DOHH2 (cell line): ENCODE measurements at regions not wholly inside any gene's neighbourhood (a gene's known extent, or its start where the extent isn't known, plus 50 kb on each side); places are given as distances from the start of the nearest gene placed in this dataset.

Experiments
- H3F3A ChIP-seq: fragments of 200-600 bp; sonication (generic), shearing (Covaris generic); 2 replicates; pipeline ENCODE4 v1.6.0; 2016; ENCODE audit warnings: antibody characterized with exemption, mild to moderate bottlenecking; ENCODE audit not compliant: control insufficient read depth, insufficient read depth
- H3K27ac ChIP-seq: fragments of 200-600 bp; sonication (generic); 2 replicates; pipeline ENCODE4 v1.5.1; 2014; ENCODE audit warnings: low read depth, mild to moderate bottlenecking, low read length, moderate library complexity
- H3K27me3 ChIP-seq: fragments of 200-600 bp; sonication (generic); 2 replicates; pipeline ENCODE4 v1.6.1; 2014; ENCODE audit warnings: mild to moderate bottlenecking, low read length, mixed read lengths; ENCODE audit not compliant: control insufficient read depth
- H3K36me3 ChIP-seq: fragments of 200-600 bp; sonication (generic); 2 replicates; pipeline ENCODE4 v1.6.1; 2014; ENCODE audit warnings: mild to moderate bottlenecking, low read length, moderate library complexity, mixed read lengths; ENCODE audit not compliant: control insufficient read depth
- H3K4me1 ChIP-seq: fragments of 200-600 bp; sonication (generic); 2 replicates; pipeline ENCODE4 v1.6.1; 2014; ENCODE audit warnings: mild to moderate bottlenecking, low read length, mixed read lengths; ENCODE audit not compliant: control insufficient read depth
- H3K4me2 ChIP-seq: fragments of 200-600 bp; sonication (generic); 2 replicates; pipeline ENCODE4 v1.6.0; 2014; ENCODE audit warnings: mild to moderate bottlenecking, low read length, moderate library complexity
- H3K4me3 ChIP-seq: fragments of 200-600 bp; sonication (generic); 2 replicates; pipeline ENCODE4 v1.5.1; 2014; ENCODE audit warnings: mild to moderate bottlenecking, low read length, mixed read lengths
- H3K79me2 ChIP-seq: fragments of 200-600 bp; sonication (generic); 2 replicates; pipeline ENCODE4 v1.6.1; 2014; ENCODE audit warnings: mild to moderate bottlenecking, low read length, mixed read lengths; ENCODE audit not compliant: control insufficient read depth
- H3K9me2 ChIP-seq: fragments of 200-600 bp; sonication (generic); replicated peaks from 2 replicates; pipeline ENCODE4 v1.6.1; 2014; ENCODE audit warnings: mild to moderate bottlenecking, low read length, mixed read lengths; ENCODE audit not compliant: control insufficient read depth
- H3K9me3 ChIP-seq: fragments of 200-600 bp; sonication (generic); 2 replicates; pipeline ENCODE4 v1.6.1; 2014; ENCODE audit warnings: antibody characterized with exemption, low read length, mixed read lengths; ENCODE audit not compliant: control insufficient read depth, insufficient read depth
- H4K20me1 ChIP-seq: fragments of 200-600 bp; sonication (generic); 2 replicates; pipeline ENCODE4 v1.6.0; 2014; ENCODE audit warnings: low read depth, mild to moderate bottlenecking, antibody characterized with exemption, low read length, moderate library complexity; ENCODE audit not compliant: control insufficient read depth, insufficient read depth
- EZH2phosphoT487 ChIP-seq: fragments of 200-600 bp; sonication (generic); IDR thresholded peaks from 2 replicates; pipeline ENCODE4 v1.6.1; 2017; ENCODE audit warnings: borderline replicate concordance, mild to moderate bottlenecking, antibody characterized with exemption, low read length, moderate library complexity, mixed read lengths
- TF ChIP-seq, protein P1 (sequence below): fragments of 200-600 bp; sonication (generic); IDR thresholded peaks from one replicate; pipeline ENCODE4 v1.5.1; 2014; ENCODE audit warnings: antibody characterized with exemption, mild to moderate bottlenecking, low read depth, low read length; ENCODE audit not compliant: poor library complexity, severe bottlenecking

DNA sequence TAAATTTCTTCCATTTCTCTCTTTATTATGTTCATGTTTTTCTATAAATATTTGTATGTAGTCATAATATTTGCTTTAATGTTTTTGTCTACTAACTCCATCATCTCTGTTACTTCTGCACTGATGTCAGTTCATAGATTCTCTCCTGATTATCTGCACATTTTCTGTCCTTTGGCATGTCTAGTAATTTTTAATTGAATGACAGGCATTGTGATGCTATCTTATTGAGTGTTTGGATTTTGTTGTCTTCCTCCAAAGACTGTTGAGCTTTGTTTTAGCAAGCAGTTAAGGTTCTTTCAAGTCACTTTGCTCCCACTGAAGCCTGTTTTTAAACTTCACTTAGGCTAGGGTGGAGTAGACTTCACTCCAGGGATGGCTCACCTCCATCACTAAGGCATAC lies 276.8 kb downstream of the DLEU7 start:
- H3K36me3 ChIP-seq: no peaks in the 10 kb centered on the region

DNA sequence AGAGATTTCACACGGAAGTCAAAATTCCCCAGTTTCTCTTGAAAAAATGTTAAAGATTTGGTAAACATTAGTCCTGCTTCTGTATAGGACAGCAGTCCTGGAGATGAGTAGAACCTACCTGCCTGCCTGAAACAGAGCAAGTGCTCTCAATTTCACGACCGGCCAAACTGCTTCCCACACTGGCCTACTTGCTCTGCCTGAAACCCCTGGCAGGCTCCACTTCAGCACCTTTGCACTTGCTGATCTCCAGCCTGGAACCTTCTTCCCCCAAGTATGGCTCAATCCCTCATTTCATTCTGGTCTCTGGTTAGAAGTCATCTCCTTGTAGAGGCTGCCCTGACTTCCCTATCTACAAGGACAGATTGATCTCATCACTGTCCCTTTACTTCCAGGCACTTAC lies 271.4 kb downstream of the DLEU7 start:
- Histone ChIP-seq H3K79me2 (no peaks in the 10 kb centered on the region), H3K27ac (no peak overlapping the region), H3K4me2 (no peak overlapping the region), H3F3A (no peaks in the 10 kb centered on the region), H4K20me1 (no peaks in the 10 kb centered on the region), H3K4me1 (peaks cover 14% of the 10 kb centered on the region), H3K4me3 (no peak overlapping the region), H3K9me3 (peaks cover 3% of the 10 kb centered on the region; the same call in 1 of the 2 replicates), H3K36me3 (no peaks in the 10 kb centered on the region), H3K27me3 (no peaks in the 10 kb centered on the region), H3K9me2 (no peaks in the 10 kb centered on the region)
- TF ChIP-seq, protein P1, sequence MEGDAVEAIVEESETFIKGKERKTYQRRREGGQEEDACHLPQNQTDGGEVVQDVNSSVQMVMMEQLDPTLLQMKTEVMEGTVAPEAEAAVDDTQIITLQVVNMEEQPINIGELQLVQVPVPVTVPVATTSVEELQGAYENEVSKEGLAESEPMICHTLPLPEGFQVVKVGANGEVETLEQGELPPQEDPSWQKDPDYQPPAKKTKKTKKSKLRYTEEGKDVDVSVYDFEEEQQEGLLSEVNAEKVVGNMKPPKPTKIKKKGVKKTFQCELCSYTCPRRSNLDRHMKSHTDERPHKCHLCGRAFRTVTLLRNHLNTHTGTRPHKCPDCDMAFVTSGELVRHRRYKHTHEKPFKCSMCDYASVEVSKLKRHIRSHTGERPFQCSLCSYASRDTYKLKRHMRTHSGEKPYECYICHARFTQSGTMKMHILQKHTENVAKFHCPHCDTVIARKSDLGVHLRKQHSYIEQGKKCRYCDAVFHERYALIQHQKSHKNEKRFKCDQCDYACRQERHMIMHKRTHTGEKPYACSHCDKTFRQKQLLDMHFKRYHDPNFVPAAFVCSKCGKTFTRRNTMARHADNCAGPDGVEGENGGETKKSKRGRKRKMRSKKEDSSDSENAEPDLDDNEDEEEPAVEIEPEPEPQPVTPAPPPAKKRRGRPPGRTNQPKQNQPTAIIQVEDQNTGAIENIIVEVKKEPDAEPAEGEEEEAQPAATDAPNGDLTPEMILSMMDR: no peak
- no peak for TF ChIP-seq EZH2phosphoT487

More for the DNA sequence above, 276.8 kb downstream of the DLEU7 start:
- H3K4me2 ChIP-seq: no peak overlapping the region
- H4K20me1 ChIP-seq: no peaks in the 10 kb centered on the region
- H3K4me3 ChIP-seq: no peak overlapping the region
- H3K27me3 ChIP-seq: no peaks in the 10 kb centered on the region
- H3K9me2 ChIP-seq: no peaks in the 10 kb centered on the region
- H3F3A ChIP-seq: no peaks in the 10 kb centered on the region
- TF ChIP-seq, protein P1: no peak
- TF ChIP-seq EZH2phosphoT487: no peak
- no peaks in the 10 kb centered on the region for H3K4me1 ChIP-seq
- H3K27ac ChIP-seq: no peak overlapping the region
- no peaks in the 10 kb centered on the region for H3K79me2 ChIP-seq
- H3K9me3 ChIP-seq: peaks cover 6% of the 10 kb centered on the region; the same call in 1 of the 2 replicates

DNA sequence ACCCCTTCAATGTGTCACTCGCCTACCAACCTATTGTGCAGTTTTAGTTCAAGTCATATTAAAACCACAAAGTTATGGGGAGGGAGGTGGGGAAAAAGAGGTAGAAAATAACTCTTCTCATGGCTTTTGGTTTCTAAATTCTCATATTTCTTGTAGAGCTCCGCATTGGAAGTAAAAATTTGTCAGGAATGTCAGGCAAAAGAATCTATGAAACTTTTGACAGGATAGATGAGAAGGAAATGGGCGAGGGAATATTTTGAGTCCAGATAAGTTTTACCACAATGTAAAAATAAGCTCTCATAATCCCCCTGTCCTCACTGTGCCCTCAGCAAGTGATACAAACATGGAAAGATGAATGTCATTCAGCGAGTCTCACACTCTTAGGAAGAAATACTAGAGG lies 270.4 kb downstream of the DLEU7 start:
- Histone ChIP-seq H3K9me3 (peaks cover 3% of the 10 kb centered on the region; the same call in 1 of the 2 replicates), H3K4me3 (no peak overlapping the region), H3F3A (no peaks in the 10 kb centered on the region), H3K36me3 (no peaks in the 10 kb centered on the region), H3K4me1 (peaks cover 14% of the 10 kb centered on the region), H3K4me2 (no peak overlapping the region), H3K27me3 (no peaks in the 10 kb centered on the region), H4K20me1 (no peaks in the 10 kb centered on the region), H3K9me2 (no peaks in the 10 kb centered on the region), H3K79me2 (no peaks in the 10 kb centered on the region), H3K27ac (no peak overlapping the region)
- no peak for TF ChIP-seq EZH2phosphoT487
- TF ChIP-seq, protein P1: no peak

DNA sequence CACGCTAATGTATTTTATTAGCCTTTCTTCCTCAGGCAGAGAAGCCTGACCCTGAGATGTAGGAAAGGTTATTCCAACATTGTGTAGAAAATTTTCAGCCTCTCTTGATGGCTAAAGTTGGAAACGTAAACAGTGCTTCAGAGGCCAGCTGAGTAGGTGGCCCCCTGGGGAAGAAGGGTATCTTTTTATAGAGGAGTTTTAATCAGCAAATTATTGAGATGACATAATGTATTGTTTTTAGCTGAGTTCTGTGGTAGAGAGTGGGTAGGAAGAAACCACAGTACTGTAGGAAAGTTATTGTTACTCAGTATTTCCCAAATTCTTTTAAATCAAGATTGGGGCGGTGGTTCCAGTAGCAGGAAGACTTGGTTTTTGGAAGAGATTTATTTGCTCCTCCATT lies 268.8 kb downstream of the DLEU7 start:
- Histone ChIP-seq H3K4me3 (no peak overlapping the region), H4K20me1 (no peaks in the 10 kb centered on the region), H3K9me3 (peaks cover 3% of the 10 kb centered on the region; the same call in 1 of the 2 replicates), H3K4me1 (peaks cover 14% of the 10 kb centered on the region), H3K36me3 (no peaks in the 10 kb centered on the region), H3K9me2 (no peaks in the 10 kb centered on the region), H3K27me3 (no peaks in the 10 kb centered on the region), H3F3A (no peaks in the 10 kb centered on the region), H3K4me2 (peak overlapping the region; percentile 14), H3K27ac (no peak overlapping the region), H3K79me2 (no peaks in the 10 kb centered on the region)
- TF ChIP-seq, protein P1: no peak
- no peak for TF ChIP-seq EZH2phosphoT487
